K562 (cell line): ENCODE measurements at regions not wholly inside any gene's neighbourhood (a gene's known extent, or its start where the extent isn't known, plus 50 kb on each side); places are given as distances from the start of the nearest gene placed in this dataset.

ENCODE experiments used
- ADNP ChIP-seq: fragments of 200-800 bp; sonication (Bioruptor generic); IDR thresholded peaks from 2 replicates; pipeline ENCODE4 v1.6.1; 2016; ENCODE audit warnings: missing genetic modification characterization, missing compliant biosample characterization
- ARID1B ChIP-seq: fragments of 450-650 bp; IDR thresholded peaks from 2 replicates; pipeline ENCODE4 v1.6.1; 2016; ENCODE audit warnings: antibody characterized with exemption, mild to moderate bottlenecking, inconsistent platforms
- ATF1 ChIP-seq, 2 experiments: fragments of 450-650 bp in 1 of 2; IDR thresholded peaks; 2 replicates each; pipeline ENCODE4 v1.6.1; 2016; ENCODE audit warnings: missing compliant biosample characterization in 1 of 2, missing genetic modification characterization in 1 of 2
- BRF2 ChIP-seq: IDR thresholded peaks from 3 replicates; pipeline ENCODE4 v1.6.1; 2011; ENCODE audit warnings: borderline replicate concordance, mild to moderate bottlenecking; ENCODE audit not compliant: insufficient read length, insufficient read depth
- CREB3 ChIP-seq: fragments of 450-650 bp; conservative IDR thresholded peaks from 2 replicates; pipeline ENCODE4 v1.6.1; 2016; ENCODE audit warnings: missing genetic modification characterization, low read depth, mild to moderate bottlenecking, missing compliant biosample characterization, moderate library complexity
- FUS ChIP-seq: fragments of 200-400 bp; formaldehyde crosslinking; optimal IDR thresholded peaks from 2 replicates; pipeline ENCODE3; 2017; ENCODE audit warnings: low read depth, low read length
- NCOA4 ChIP-seq: fragments of 450-650 bp; IDR thresholded peaks from 2 replicates; pipeline ENCODE4 v1.6.1; 2018; ENCODE audit warnings: mild to moderate bottlenecking; ENCODE audit not compliant: partially characterized antibody
- NFATC3 ChIP-seq: fragments of 450-650 bp; IDR thresholded peaks from 2 replicates; pipeline ENCODE4 v1.6.1; 2017; ENCODE audit warnings: mild to moderate bottlenecking
- NR0B1 ChIP-seq: fragments of 450-650 bp; IDR thresholded peaks from one replicate; pipeline ENCODE4 v1.6.1; 2018; ENCODE audit warnings: mild to moderate bottlenecking, moderate library complexity; ENCODE audit not compliant: partially characterized antibody
- PKNOX1 ChIP-seq: fragments of 450-650 bp; IDR thresholded peaks from 2 replicates; pipeline ENCODE4 v1.6.1; 2016
- XRCC4 ChIP-seq: IDR thresholded peaks from one replicate; pipeline ENCODE4 v1.6.1; 2011; ENCODE audit not compliant: insufficient read depth, insufficient read length; ENCODE audit errors: extremely low read depth
- ZBTB17 ChIP-seq: fragments of 450-650 bp; formaldehyde crosslinking; IDR thresholded peaks from 2 replicates; pipeline ENCODE4 v1.4.0; 2020; ENCODE audit warnings: mild to moderate bottlenecking
- ZFP30 ChIP-seq: fragments of 250-450 bp; sonication (Bioruptor Pico); IDR thresholded peaks from 2 replicates; pipeline ENCODE4 v1.8.0; 2022; ENCODE audit warnings: moderate library complexity, mild to moderate bottlenecking, inconsistent platforms, borderline replicate concordance
- ZNF121 ChIP-seq: sonication (generic); formaldehyde crosslinking; conservative IDR thresholded peaks from 2 replicates; pipeline ENCODE4 v1.8.0; 2022; ENCODE audit warnings: missing genetic modification reagents

- TF ChIP-seq ARID1B = peak; percentile 55; the same call in 1 of the 2 replicates
- TF ChIP-seq NFATC3 = no peak
- TF ChIP-seq CREB3 (tag) = peak; percentile 18; the same call in 1 of the 2 replicates
- TF ChIP-seq PKNOX1 = no peak
- TF ChIP-seq NR0B1 = no peak
- no peak for TF ChIP-seq ZFP30 (CRISPR knock-in tag)
- TF ChIP-seq ADNP (tag) = peak; percentile 72
- TF ChIP-seq ATF1 (CRISPR knock-in tag; IDR thresholded peaks at IDR 0.05) = no peak
- TF ChIP-seq ATF1 (tag; IDR thresholded peaks at IDR 0.05) = peak; percentile 92
- TF ChIP-seq NCOA4 = no peak
- no peak for TF ChIP-seq BRF2
- no peak for TF ChIP-seq FUS
- TF ChIP-seq ZBTB17 (CRISPR knock-in tag) = peak; percentile 4
- TF ChIP-seq ZNF121 = no peak
- no peak for TF ChIP-seq XRCC4
Measured at GRCh38 chr9:97237951-97238889, 69.2 kb upstream of the CCDC180 start (continued).
